Testis (tissue), 2 donors: ENCODE measurements at regions not wholly inside any gene's neighbourhood (a gene's known extent, or its start where the extent isn't known, plus 50 kb on each side); places are given as distances from the start of the nearest gene placed in this dataset.

ENCODE experiments used
- POLR2A ChIP-seq: fragments of 450-650 bp; IDR thresholded peaks from one replicate; pipeline ENCODE4 v1.6.1; 2017; ENCODE audit warnings: antibody characterized with exemption, mild to moderate bottlenecking, moderate library complexity
- TF ChIP-seq, protein P1 (sequence below), 3 experiments: fragments of 450-650 bp in 2 of 3; fragments of 200-600 bp in 1 of 3; sonication (generic) in 1 of 3; IDR thresholded peaks; one replicate each; pipeline ENCODE4 v1.5.1; 2016 to 2019; ENCODE audit warnings: antibody characterized with exemption in 3 of 3, mild to moderate bottlenecking in 2 of 3, moderate library complexity in 1 of 3

DNA sequence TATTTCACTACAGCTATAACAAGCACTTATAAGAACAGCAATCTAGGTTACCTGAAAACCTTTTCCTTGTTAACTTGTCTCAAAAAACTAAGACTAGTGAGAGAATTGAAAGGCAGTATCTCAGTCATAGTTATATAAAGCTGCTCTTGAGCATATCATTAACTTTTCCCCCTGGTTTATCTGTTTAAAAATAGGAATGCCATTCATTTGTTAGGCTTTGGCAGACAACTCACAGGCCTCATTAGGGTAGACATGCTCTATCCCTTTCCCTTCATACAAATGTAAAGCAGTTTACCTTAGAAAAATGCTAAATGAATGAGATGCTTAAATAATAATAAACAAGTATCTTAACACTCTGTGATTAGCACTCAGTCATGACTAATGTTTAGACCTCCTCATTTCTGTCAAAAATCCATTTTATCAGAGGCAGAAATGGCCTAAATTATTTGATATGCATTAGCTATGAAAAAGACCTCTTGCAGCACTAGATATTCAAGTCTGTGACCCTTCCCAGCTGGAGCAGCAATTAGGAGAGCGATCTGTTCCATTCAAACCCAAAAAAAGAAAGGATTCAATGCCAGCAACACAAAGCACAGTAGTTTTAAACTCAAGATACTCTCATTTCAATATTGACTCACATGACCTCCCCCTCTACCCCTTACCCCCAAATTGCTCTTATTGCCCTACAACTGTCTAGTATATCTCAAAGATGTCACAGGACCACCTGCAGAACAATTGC lies 1578.8 kb upstream of the WWC1 start:
- TF ChIP-seq, protein P1, sequence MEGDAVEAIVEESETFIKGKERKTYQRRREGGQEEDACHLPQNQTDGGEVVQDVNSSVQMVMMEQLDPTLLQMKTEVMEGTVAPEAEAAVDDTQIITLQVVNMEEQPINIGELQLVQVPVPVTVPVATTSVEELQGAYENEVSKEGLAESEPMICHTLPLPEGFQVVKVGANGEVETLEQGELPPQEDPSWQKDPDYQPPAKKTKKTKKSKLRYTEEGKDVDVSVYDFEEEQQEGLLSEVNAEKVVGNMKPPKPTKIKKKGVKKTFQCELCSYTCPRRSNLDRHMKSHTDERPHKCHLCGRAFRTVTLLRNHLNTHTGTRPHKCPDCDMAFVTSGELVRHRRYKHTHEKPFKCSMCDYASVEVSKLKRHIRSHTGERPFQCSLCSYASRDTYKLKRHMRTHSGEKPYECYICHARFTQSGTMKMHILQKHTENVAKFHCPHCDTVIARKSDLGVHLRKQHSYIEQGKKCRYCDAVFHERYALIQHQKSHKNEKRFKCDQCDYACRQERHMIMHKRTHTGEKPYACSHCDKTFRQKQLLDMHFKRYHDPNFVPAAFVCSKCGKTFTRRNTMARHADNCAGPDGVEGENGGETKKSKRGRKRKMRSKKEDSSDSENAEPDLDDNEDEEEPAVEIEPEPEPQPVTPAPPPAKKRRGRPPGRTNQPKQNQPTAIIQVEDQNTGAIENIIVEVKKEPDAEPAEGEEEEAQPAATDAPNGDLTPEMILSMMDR (IDR thresholded peaks at IDR 0.05): no peak
- no peak for TF ChIP-seq POLR2A
